ENCODE measurements at regions not wholly inside any gene's neighbourhood (a gene's known extent, or its start where the extent isn't known, plus 50 kb on each side); places are given as distances from the start of the nearest gene placed in this dataset.

DNA sequence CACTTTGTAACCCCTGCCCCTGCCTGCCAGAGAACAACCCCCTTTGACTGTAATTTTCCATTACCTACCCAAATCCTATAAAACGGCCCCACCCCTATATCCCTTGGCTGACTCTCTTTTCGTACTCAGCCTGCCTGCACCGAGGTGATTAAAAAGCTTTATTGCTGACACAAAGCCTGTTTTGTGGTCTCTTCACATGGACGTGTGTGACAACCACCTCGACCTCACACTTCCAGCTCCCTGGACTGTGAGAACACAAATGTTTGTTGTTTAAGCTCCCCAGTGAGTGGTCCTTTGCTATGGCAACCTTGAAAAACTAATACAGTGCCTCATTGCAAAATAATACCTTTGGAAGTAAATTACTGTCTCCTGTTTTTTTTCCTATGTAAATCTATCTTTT lies 299.2 kb upstream of the POU1F1 start:
- TF ChIP-seq, protein P1, sequence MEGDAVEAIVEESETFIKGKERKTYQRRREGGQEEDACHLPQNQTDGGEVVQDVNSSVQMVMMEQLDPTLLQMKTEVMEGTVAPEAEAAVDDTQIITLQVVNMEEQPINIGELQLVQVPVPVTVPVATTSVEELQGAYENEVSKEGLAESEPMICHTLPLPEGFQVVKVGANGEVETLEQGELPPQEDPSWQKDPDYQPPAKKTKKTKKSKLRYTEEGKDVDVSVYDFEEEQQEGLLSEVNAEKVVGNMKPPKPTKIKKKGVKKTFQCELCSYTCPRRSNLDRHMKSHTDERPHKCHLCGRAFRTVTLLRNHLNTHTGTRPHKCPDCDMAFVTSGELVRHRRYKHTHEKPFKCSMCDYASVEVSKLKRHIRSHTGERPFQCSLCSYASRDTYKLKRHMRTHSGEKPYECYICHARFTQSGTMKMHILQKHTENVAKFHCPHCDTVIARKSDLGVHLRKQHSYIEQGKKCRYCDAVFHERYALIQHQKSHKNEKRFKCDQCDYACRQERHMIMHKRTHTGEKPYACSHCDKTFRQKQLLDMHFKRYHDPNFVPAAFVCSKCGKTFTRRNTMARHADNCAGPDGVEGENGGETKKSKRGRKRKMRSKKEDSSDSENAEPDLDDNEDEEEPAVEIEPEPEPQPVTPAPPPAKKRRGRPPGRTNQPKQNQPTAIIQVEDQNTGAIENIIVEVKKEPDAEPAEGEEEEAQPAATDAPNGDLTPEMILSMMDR (conservative IDR thresholded peaks at IDR 0.05; ENCODE audit: low read depth): no peak
- CTCF ChIA-PET: no interaction called here
- no peak for DNase-seq (ENCODE audit: low spot score)
- POLR2A ChIA-PET (ENCODE audit: low non-redundant PET): no interaction called here
- H3K27ac ChIP-seq: no peak overlapping the region

DNA sequence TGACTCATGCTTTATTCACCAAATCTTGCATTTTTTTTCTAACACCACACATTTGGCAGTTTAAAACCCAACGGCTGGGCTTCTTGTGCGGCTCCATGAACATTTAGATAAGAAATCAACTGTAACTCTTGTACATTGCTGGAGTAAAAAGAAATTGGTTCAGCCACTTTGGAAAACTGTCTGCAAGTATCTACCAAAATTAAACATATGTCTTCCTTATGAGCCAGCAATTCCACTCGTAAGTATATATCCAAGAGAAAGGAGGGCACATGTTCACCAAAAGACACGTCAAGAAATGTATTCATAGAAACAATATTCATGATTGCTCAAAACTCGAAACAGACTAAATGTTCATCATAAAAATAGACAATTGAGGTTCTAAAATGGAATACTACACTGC lies 291.9 kb upstream of the POU1F1 start:
- TF ChIP-seq, protein P1 (conservative IDR thresholded peaks at IDR 0.05; ENCODE audit: low read depth): no peak
- no peak overlapping the region for H3K27ac ChIP-seq
- CTCF ChIA-PET: no interaction called here
- POLR2A ChIA-PET (ENCODE audit: low non-redundant PET): no interaction called here
- no peak for DNase-seq (ENCODE audit: low spot score)

DNA sequence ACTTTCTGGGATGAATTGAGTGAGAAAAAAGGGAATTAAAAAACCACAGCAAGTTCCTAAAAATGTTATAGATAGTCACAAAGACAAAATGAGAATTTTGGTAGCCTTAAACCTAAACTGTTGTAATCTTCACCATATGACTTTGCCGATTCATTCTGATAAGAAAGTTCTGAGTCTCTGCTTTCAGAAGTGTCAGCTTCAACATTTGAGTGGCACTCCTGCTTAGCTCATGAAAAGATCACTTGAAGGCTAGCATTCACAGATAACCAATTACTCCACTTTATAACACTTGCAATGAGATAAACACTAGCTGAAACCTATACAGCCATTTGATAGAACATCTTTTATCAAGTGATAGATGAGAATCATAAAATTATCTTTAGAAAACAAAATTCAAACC lies 288.1 kb upstream of the POU1F1 start:
- no peak for DNase-seq (ENCODE audit: low spot score)
- CTCF ChIA-PET: no interaction called here
- H3K27ac ChIP-seq: no peak overlapping the region
- TF ChIP-seq, protein P1 (conservative IDR thresholded peaks at IDR 0.05; ENCODE audit: low read depth): no peak
- POLR2A ChIA-PET (ENCODE audit: low non-redundant PET): no interaction called here

DNA sequence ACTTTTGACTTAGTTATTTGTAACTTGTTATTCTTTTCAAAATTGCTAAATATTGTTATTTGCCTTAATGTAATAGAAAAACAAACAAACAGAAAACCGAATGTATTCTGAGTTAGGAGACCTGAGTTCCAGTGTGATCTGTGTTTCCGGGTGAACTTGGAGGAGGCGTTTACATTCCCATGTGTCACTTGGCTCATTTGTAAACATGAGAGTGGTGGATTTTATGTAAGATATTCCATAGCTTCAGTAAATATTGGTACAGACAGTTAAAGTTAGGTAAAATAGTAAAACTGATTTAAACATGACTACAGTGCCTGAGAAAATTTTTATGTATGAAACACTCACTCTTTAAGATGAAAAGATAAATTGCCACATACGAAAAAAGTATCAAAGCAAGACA lies 287.3 kb upstream of the POU1F1 start:
- ChIA-PET POLR2A (ENCODE audit: low non-redundant PET) (no interaction called here), CTCF (no interaction called here)
- DNase-seq (ENCODE audit: low spot score): no peak
- TF ChIP-seq, protein P1 (conservative IDR thresholded peaks at IDR 0.05; ENCODE audit: low read depth): no peak
- no peak overlapping the region for H3K27ac ChIP-seq

DNA sequence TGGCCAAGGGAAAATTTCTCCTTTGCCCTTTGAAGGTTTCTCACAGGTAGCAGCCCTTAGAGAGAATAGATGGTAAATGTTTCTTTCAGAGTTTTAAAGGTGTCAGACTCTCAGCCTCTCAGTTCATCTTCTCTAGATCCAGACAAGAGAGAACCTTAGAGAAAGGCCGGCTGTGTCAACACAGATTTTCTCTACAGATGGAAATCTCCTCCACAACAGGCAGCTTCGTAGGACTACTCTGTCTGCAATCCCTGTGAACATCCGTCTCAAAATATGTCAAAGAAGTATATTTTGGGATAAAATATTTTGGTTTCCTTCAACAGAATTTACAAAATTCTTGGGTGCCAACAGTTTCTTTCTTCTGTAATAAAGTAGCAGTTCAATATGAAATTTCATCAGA lies 282.1 kb upstream of the POU1F1 start:
- CTCF ChIA-PET: interaction anchor here (0.7 kb wide), 1 partner anchor 258 kb away, joined by 4 read pairs; no protein-coding TSS in a partner anchor

DNA sequence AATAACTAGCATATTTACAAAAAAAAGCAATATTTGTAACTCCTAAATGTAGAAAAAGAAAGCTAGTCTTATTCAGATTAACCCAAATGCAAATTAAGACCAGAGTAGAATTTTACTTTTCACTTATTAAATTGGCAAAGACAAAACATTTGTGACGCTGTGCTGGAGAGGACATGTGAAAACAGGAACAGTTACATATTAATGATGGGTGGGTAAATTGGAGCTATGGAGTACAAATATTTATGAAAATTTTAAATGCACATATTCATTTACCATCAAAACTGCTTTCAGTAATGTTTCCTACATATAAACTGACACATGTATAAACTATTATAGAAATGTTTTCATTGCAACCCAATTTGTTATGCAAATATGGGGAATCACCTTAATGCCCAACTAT lies 278.9 kb upstream of the POU1F1 start:
- ChIA-PET POLR2A (ENCODE audit: low non-redundant PET) (no interaction called here), CTCF (no interaction called here)
- H3K27ac ChIP-seq: no peak overlapping the region
- TF ChIP-seq, protein P1 (conservative IDR thresholded peaks at IDR 0.05; ENCODE audit: low read depth): no peak
- DNase-seq (ENCODE audit: low spot score): no peak

More for the DNA sequence above, 282.1 kb upstream of the POU1F1 start:
- POLR2A ChIA-PET (ENCODE audit: low non-redundant PET): no interaction called here
- no peak overlapping the region for H3K27ac ChIP-seq
- DNase-seq (ENCODE audit: low spot score): no peak
- TF ChIP-seq, protein P1 (conservative IDR thresholded peaks at IDR 0.05; ENCODE audit: low read depth): no peak

DNA sequence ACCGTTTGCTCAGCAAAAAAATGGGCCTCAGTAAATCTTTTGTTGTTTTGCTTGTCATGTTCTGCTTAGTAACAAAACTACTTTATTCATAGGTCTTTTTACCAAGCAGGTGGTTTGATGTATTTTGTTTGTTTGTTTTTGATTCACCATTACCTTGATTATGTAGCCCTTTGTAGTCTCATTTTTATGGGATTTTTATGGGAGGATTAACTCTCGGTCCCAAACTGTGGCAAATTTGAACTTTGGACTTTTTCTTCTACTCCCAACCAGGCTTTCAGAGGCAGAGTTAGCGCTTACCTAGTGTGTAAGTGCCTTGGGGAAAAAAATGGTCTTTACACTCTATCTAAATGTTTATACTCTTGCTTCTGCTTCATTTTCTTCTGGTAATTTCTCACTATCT lies 276.7 kb upstream of the POU1F1 start:
- H3K27ac ChIP-seq: no peak overlapping the region
- ChIA-PET POLR2A (ENCODE audit: low non-redundant PET) (no interaction called here), CTCF (no interaction called here)
- no peak for DNase-seq (ENCODE audit: low spot score)
- TF ChIP-seq, protein P1 (conservative IDR thresholded peaks at IDR 0.05; ENCODE audit: low read depth): no peak
